Gastroesophageal sphincter (tissue), 3 donors: ENCODE measurements at regions not wholly inside any gene's neighbourhood (a gene's known extent, or its start where the extent isn't known, plus 50 kb on each side); places are given as distances from the start of the nearest gene placed in this dataset.

Experiments used
- POLR2AphosphoS5 ChIP-seq: sonication (generic); formaldehyde crosslinking; IDR thresholded peaks from one replicate; pipeline ENCODE4 v1.6.1; 2017; ENCODE audit warnings: antibody characterized with exemption
- TF ChIP-seq, protein P1 (sequence below), 4 experiments: fragments of 200-600 bp in 2 of 4; fragments of 450-650 bp in 2 of 4; sonication (generic) in 1 of 4; IDR thresholded peaks; one replicate each; pipeline ENCODE4 v1.5.1; 2017 to 2019; ENCODE audit warnings: antibody characterized with exemption in 4 of 4, mild to moderate bottlenecking in 2 of 4, moderate library complexity in 2 of 4

GRCh38 chr4:43846111-43846587, 602.5 kb downstream of the KCTD8 start:
- TF ChIP-seq, protein P1, sequence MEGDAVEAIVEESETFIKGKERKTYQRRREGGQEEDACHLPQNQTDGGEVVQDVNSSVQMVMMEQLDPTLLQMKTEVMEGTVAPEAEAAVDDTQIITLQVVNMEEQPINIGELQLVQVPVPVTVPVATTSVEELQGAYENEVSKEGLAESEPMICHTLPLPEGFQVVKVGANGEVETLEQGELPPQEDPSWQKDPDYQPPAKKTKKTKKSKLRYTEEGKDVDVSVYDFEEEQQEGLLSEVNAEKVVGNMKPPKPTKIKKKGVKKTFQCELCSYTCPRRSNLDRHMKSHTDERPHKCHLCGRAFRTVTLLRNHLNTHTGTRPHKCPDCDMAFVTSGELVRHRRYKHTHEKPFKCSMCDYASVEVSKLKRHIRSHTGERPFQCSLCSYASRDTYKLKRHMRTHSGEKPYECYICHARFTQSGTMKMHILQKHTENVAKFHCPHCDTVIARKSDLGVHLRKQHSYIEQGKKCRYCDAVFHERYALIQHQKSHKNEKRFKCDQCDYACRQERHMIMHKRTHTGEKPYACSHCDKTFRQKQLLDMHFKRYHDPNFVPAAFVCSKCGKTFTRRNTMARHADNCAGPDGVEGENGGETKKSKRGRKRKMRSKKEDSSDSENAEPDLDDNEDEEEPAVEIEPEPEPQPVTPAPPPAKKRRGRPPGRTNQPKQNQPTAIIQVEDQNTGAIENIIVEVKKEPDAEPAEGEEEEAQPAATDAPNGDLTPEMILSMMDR (IDR thresholded peaks at IDR 0.05) = no peak
- TF ChIP-seq POLR2AphosphoS5 = no peak
